Epithelial cell of proximal tubule (primary cell): ENCODE measurements at regions not wholly inside any gene's neighbourhood (a gene's known extent, or its start where the extent isn't known, plus 50 kb on each side); places are given as distances from the start of the nearest gene placed in this dataset.
A peak's percentile ranks its signal among the peaks of the same experiment; 100 is the strongest.

Source experiments
- DNase-seq: peaks from one replicate; pipeline ENCODE4 v3.0.0-alpha.2; 2011; ENCODE audit warnings: low read depth
- H3K4me3 ChIP-seq: 2 replicates; pipeline ENCODE4 v1.5.1; 2011; ENCODE audit warnings: low read depth, mild to moderate bottlenecking, low read length
- TF ChIP-seq, protein P1 (sequence below): conservative IDR thresholded peaks from 2 replicates; pipeline ENCODE4 v1.5.1; 2012; ENCODE audit warnings: low read depth, mild to moderate bottlenecking, low read length

DNA sequence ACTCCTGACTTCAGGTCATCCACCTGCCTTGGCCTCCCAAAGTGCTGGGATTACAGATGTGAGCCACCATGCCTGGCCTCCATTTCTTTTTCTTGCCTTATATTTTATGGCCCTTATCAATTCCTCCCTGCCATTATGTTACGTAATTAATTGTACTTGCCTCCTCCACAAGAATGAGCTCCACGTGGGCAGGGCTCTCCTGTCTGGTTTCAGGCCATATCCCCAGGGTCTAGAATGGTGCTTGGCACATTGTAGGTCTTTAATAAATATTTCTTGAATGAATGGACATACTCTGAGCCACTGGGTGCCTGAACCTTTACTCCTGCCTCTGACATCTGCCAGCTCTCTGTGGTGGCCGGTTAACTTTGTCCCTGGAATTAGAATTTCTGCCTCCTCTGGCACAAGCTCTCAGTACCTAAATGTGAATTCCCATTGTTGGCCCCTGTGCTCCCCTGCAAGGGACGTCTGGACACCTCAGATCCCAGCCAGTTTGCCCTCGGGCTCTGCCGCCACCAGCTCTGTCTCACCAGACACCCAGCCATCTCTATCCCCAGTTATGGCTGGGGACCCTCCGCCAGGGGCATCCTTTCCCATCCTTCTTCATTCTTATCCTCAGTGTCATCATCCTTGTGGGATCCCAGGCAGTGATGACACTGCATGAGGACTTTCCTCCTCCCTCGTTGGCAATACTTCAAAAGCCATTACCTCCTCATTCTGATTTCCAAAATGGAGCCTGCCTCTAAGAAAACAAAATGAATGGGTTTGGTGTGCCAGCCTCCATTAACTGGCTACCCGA lies 165.6 kb upstream of the SMAD3 start:
- TF ChIP-seq, protein P1, sequence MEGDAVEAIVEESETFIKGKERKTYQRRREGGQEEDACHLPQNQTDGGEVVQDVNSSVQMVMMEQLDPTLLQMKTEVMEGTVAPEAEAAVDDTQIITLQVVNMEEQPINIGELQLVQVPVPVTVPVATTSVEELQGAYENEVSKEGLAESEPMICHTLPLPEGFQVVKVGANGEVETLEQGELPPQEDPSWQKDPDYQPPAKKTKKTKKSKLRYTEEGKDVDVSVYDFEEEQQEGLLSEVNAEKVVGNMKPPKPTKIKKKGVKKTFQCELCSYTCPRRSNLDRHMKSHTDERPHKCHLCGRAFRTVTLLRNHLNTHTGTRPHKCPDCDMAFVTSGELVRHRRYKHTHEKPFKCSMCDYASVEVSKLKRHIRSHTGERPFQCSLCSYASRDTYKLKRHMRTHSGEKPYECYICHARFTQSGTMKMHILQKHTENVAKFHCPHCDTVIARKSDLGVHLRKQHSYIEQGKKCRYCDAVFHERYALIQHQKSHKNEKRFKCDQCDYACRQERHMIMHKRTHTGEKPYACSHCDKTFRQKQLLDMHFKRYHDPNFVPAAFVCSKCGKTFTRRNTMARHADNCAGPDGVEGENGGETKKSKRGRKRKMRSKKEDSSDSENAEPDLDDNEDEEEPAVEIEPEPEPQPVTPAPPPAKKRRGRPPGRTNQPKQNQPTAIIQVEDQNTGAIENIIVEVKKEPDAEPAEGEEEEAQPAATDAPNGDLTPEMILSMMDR = no peak
- no peak for DNase-seq
- H3K4me3 ChIP-seq = no peak overlapping the region

DNA sequence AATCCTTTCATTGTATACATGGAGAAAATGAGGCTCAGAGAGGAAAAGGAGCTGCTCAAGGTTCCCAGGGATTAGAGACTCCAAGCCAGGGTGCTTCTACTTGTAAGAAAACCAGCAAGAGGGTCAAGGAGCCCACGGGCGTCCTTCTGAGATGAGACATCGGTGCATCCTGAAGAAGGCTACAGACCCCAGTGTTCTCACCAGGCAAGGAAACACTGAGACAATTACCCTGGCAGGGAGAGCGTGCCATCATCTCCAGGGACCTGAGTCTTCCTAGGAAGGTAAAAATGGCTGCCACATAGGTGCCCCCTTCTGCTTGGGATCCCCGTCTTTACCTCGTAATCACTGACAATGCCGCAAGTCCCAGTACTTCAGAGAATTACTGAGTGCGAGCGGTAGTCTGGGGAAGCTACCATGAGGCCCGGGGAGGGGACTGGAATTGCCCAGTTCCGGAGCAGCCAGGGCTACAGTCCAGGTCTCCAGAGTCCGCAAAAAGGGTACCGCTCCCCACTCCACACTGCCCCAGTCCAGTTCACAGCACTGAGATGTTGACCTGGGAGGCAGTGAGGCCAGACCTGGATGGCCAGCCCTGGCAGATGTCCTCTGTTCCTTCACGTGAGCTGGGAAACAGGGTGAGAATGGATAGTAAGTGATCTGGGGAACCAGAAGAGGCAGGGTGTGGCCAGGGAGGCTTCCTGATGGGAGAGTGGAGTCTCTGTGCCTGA lies 164.7 kb upstream of the SMAD3 start:
- TF ChIP-seq, protein P1 = no peak
- H3K4me3 ChIP-seq = no peak overlapping the region

DNA sequence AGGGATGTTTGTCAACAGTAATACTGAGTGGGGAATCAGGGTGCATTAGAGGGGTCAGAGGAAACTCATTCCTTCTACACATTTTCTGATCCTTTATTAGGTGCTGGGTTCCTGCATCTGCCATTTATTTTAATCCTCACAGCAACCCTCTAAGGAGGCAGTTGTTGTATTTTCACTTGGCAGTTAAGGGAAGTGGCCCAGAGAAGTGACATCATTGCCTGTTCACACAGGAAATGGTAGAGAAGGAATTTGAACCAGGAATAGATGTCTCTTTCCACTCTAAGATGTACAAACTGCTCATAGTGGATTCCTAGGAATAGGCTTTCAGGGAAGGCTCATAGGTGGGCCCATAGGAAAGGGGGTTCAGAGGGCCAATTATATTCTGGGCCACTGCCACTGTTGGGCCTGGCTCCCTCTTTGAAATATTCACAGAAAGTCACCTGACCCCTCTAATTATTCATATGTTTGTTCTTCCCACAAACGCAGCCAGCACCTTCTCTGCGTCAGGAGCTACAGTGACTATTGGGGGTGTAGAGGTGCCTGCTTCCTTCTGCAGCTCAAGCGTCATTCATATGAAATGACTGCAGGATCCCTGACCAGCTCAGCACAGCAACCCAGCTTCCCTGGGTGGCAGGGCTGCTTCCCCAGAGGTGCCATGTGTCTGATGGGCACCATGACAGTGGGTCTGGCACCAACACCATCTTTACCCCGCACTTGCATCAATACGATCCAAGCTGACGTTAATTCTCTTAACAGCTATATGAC lies 163.9 kb upstream of the SMAD3 start:
- no peak overlapping the region for H3K4me3 ChIP-seq
- TF ChIP-seq, protein P1 = no peak
- DNase-seq = no peak

More for the DNA sequence above, 164.7 kb upstream of the SMAD3 start:
- DNase-seq = no peak

DNA sequence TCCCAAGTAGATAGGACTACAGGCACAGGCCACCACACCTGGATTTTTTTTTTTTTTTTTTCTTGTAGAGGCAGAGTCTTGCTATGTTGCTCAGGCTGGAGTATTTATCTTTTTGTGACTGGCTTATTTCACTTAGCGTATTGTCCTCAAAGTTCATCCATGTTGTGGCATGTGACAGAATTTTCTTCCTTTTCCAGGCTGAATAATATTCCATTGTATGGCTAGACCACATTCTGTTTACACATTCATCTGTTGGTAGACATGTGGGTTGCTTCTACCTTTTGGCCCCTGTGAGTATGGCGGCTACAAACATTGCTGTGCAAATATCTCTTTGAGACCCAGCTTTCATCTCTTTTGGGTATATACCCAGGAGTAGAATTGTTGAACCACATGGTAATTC lies 160.2 kb upstream of the SMAD3 start:
- TF ChIP-seq, protein P1 = no peak
- no peak overlapping the region for H3K4me3 ChIP-seq
- no peak for DNase-seq

DNA sequence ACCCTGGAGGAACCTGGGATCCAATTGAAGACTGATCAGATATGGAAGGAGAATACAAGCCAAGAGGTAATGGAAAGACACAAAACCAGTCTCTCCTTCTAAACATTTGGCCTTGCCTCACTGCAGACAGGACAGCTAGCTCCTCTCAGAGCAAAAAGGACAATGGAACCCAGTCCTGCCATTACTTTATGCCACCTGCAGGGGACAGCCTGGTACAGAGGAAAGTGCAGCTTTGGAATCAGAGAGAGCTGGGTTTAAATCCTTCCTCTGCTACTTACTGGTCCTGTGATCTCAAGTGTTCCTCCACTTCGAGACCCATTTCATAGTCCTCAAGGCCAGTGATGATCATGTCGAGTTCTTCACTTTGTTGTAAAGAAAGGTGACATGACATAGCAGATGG lies 159.4 kb upstream of the SMAD3 start:
- TF ChIP-seq, protein P1 = peak; percentile 20
- DNase-seq = no peak
- no peak overlapping the region for H3K4me3 ChIP-seq

DNA sequence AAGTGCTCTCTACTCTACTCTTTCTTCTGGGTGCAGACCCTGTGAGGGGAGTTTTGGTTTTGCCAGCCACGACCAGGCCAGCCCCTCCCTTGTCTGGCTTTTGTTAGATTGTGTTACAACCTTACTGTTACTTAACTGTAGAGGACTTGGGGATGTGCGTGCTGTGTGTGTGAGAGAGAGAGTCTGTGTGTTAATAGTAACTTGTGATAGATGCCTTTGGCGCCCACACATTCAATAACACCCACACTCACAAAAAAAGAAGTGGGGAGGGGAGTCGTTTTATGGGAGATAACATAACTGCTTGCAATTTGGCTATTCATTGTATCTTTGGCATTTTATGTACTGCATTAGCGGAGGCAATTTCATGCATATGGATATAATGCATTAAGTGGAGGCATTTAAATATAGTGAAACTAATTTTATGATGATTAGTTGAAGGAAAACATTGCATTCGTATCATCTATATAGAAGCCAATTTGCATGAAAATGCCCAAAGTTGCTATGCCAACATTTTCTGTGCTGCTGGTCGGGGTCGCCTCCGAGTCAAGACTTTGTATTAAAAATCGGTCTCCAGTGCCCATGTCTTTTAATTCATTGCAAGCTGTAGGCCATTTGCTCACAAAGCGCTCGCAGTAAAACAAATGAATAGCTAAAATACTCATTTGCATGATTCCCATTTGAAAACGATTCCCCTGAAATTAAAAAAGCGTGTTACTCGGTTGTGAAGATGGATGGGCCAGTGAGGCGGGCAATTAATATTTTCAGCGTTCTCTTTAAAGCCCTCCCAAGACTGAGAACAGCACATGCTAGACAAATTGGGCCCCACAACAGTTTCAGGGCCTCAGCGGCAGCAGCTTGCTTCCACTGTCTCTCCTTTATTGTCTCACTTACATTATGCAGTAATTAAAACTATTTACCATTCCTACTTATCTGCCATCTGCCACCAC lies 158.5 kb upstream of the SMAD3 start:
- no peak overlapping the region for H3K4me3 ChIP-seq
- TF ChIP-seq, protein P1 = no peak
- no peak for DNase-seq
